ENCODE measurements at regions not wholly inside any gene's neighbourhood (a gene's known extent, or its start where the extent isn't known, plus 50 kb on each side); places are given as distances from the start of the nearest gene placed in this dataset.
"Not testable (repeated sequence)": the region's sequence is repeated elsewhere in the genome, so short reads cannot be mapped to it uniquely, and the experiment has no call there.

DNA sequence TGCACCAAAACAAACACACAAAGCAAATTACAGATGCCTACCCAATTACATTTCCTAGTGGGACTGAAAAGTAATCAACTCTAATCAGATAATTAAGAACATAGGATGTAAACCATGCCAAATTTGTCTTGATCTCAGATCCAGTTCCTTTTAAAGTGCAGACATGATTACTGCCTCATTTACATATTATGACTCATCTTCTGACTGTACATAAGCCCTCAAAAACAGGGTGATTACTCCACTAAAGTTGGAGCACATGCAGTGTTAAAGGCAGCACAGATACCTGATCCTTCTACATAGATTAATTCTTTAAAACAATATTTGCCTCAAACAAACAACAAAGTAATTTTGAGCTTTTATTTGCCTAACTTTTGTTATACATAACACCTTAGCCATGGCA, 337.2 kb downstream of the RPS29 start:
- CTCF ChIA-PET, result no interaction called here

DNA sequence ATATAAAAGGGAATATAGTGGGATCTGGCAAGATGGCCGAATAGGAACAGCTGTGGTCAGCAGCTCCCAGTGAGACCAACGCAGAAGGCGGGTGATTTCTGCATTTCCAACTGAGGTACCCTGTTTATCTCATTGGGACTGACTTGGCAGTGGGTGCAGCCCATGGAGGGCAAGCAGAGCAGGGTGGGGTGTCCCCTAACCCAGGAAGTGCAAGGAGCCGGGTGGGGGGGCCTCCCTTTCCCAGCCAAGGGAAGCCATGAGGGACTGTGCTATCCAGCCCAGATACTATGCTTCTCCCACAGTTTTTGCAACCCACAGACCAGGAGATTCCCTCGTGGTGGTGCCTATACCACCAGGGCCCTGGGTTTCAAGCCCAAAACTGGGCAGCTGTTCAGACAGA, 342.4 kb downstream of the RPS29 start:
- POLR2A ChIA-PET; DNase-seq (ENCODE audit: low read depth, low spot score); H3K27ac ChIP-seq (ENCODE audit: low read depth, low read length); CTCF ChIA-PET; H3K4me3 ChIP-seq (ENCODE audit: low read depth, low read length); H3K27me3 ChIP-seq (ENCODE audit: control insufficient read depth, insufficient read depth, low read length): not testable (repeated sequence)
- peaks cover 23% of the 10 kb centered on the region for H3K9me3 ChIP-seq (ENCODE audit: control insufficient read depth, insufficient read depth, low read length)

More for the DNA sequence above, 337.2 kb downstream of the RPS29 start:
- Histone ChIP-seq H3K27me3 (ENCODE audit: control insufficient read depth, insufficient read depth, low read length) (no peaks in the 10 kb centered on the region), H3K27ac (ENCODE audit: low read depth, low read length) (no peak overlapping the region), H3K9me3 (ENCODE audit: control insufficient read depth, insufficient read depth, low read length) (peaks cover 18% of the 10 kb centered on the region), H3K4me3 (ENCODE audit: low read depth, low read length) (no peak overlapping the region)
- DNase-seq (ENCODE audit: low read depth, low spot score), result no peak
- TF ChIP-seq CTCF (IDR thresholded peaks at IDR 0.05; ENCODE audit: low read depth, low read length), result no peak
- POLR2A ChIA-PET, result no interaction called here

DNA sequence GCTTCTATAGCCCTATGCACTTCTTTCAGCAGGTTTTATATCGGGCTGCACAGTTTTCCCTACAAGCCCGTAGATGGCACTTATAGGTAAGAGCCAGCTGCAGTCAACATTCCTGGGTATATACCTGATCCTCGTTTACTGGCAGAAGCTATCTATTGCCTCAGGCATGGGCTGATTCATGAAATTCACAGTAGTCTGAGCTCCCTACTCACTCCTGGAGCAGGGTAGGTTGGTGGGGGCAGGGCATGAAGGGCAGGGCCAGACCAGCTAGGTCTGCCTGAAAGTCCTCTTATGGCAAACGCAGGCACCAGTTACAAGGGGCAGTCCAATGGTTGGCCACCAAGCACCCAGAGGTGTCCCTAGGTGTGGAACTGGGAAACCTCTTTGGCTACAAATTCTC, 345.8 kb downstream of the RPS29 start:
- H3K4me3 ChIP-seq (ENCODE audit: low read depth, low read length), result no peak overlapping the region
- no peak for TF ChIP-seq CTCF (IDR thresholded peaks at IDR 0.05; ENCODE audit: low read depth, low read length)
- peaks cover 29% of the 10 kb centered on the region for H3K9me3 ChIP-seq (ENCODE audit: control insufficient read depth, insufficient read depth, low read length)
- CTCF ChIA-PET, result no interaction called here
- no peak overlapping the region for H3K27ac ChIP-seq (ENCODE audit: low read depth, low read length)
- H3K27me3 ChIP-seq (ENCODE audit: control insufficient read depth, insufficient read depth, low read length), result no peaks in the 10 kb centered on the region
- DNase-seq (ENCODE audit: low read depth, low spot score), result no peak
- POLR2A ChIA-PET, result no interaction called here

DNA sequence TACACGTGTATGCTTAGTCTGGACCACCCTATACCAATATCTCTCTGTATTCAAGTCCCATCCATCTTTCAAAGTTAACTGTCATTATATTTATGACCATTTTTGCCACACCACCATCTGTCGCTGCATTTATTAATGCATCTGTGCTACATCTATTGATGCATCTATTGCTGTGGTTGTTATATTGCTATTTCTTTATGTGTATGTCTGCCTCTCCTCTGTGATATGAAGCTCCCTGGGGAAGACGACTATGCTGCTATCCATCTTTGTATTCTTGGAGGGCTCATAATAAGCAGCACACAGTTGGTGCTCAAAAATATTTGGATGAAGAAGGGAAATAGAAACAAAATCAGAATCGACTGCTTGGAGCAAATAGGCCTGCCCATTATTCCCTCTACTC, 357.6 kb downstream of the RPS29 start:
- DNase-seq (ENCODE audit: low read depth, low spot score), result no peak
- POLR2A ChIA-PET, result no interaction called here
- H3K27me3 ChIP-seq (ENCODE audit: control insufficient read depth, insufficient read depth, low read length), result no peaks in the 10 kb centered on the region
- CTCF ChIA-PET, result no interaction called here
- TF ChIP-seq CTCF (IDR thresholded peaks at IDR 0.05; ENCODE audit: low read depth, low read length), result no peak
- no peaks in the 10 kb centered on the region for H3K9me3 ChIP-seq (ENCODE audit: control insufficient read depth, insufficient read depth, low read length)
- H3K27ac ChIP-seq (ENCODE audit: low read depth, low read length), result no peak overlapping the region
- no peak overlapping the region for H3K4me3 ChIP-seq (ENCODE audit: low read depth, low read length)

DNA sequence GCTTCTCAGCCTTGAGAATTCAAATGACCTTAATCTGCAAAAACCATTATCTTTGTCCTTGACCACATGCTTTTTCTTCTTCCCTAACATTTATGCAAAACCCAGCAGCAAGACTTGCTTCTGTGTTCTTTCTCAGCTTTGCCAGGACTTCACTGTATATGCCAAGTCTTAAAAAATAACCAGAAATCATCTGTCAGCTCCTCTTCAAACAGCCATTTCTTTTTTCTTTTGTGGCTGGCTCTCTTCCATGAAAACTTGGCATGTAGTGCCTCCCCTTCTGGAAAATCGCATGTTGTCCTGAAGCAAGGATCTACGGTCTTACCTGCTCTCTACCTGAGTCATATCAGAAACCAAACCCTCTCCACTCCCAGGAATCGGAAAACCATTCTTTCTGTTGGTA, 364.9 kb downstream of the RPS29 start:
- H3K4me3 ChIP-seq (ENCODE audit: low read depth, low read length), result no peak overlapping the region
- DNase-seq (ENCODE audit: low read depth, low spot score), result no peak
- H3K27ac ChIP-seq (ENCODE audit: low read depth, low read length), result no peak overlapping the region
- H3K9me3 ChIP-seq (ENCODE audit: control insufficient read depth, insufficient read depth, low read length), result no peaks in the 10 kb centered on the region
- no peak for TF ChIP-seq CTCF (IDR thresholded peaks at IDR 0.05; ENCODE audit: low read depth, low read length)
- H3K27me3 ChIP-seq (ENCODE audit: control insufficient read depth, insufficient read depth, low read length), result no peaks in the 10 kb centered on the region
- ChIA-PET POLR2A (no interaction called here), CTCF (no interaction called here)

- no peaks in the 10 kb centered on the region for H3K9me3 ChIP-seq (ENCODE audit: control insufficient read depth, insufficient read depth, low read length)
- POLR2A ChIA-PET, result no interaction called here
- no peak overlapping the region for H3K4me3 ChIP-seq (ENCODE audit: low read depth, low read length)
- CTCF ChIA-PET, result no interaction called here
- H3K27me3 ChIP-seq (ENCODE audit: control insufficient read depth, insufficient read depth, low read length), result no peaks in the 10 kb centered on the region
- no peak for TF ChIP-seq CTCF (IDR thresholded peaks at IDR 0.05; ENCODE audit: low read depth, low read length)
- no peak for DNase-seq (ENCODE audit: low read depth, low spot score)
- no peak overlapping the region for H3K27ac ChIP-seq (ENCODE audit: low read depth, low read length)
Observed at GRCh38 chr14:49220492-49220891, 365.7 kb downstream of the RPS29 start.

All from AG04450 (cell line).